ENCODE measurements at regions not wholly inside any gene's neighbourhood (a gene's known extent, or its start where the extent isn't known, plus 50 kb on each side); places are given as distances from the start of the nearest gene placed in this dataset.

DNA sequence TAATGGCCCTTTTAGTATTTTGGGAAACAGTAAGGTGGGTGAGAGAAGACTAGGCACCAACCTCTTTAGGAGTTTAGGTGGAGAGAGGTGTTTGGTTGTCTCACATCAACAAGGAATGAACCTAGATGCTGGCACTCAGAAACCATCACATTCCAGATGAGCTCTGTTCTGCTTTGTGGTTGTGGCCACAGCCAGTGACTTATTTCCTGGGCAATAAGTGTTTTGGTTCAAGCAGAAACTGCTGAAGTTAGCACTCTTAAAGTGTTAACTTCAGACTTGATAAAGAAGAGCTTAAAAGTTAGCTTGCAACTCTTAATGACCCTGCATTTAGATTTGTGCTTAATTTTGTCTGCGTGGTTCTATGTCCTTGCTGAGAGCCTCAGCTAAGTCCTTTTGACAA, 929.2 kb downstream of the SLC4A3 start:
- Mint-ChIP-seq H3K9me3 (peaks cover 11% of the 10 kb centered on the region), H3K4me3 (no peak overlapping the region), H3K27ac (ENCODE audit: unreplicated experiment) (no peak overlapping the region), H3K36me3 (ENCODE audit: low read depth) (peaks cover 3% of the 10 kb centered on the region), H3K4me1 (peaks cover 5% of the 10 kb centered on the region), H3K27me3 (ENCODE audit: low read depth) (no peaks in the 10 kb centered on the region)
- TF ChIP-seq, protein P1, sequence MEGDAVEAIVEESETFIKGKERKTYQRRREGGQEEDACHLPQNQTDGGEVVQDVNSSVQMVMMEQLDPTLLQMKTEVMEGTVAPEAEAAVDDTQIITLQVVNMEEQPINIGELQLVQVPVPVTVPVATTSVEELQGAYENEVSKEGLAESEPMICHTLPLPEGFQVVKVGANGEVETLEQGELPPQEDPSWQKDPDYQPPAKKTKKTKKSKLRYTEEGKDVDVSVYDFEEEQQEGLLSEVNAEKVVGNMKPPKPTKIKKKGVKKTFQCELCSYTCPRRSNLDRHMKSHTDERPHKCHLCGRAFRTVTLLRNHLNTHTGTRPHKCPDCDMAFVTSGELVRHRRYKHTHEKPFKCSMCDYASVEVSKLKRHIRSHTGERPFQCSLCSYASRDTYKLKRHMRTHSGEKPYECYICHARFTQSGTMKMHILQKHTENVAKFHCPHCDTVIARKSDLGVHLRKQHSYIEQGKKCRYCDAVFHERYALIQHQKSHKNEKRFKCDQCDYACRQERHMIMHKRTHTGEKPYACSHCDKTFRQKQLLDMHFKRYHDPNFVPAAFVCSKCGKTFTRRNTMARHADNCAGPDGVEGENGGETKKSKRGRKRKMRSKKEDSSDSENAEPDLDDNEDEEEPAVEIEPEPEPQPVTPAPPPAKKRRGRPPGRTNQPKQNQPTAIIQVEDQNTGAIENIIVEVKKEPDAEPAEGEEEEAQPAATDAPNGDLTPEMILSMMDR (conservative IDR thresholded peaks at IDR 0.05) = no peak
- DNase-seq (ENCODE audit: low read depth, low spot score) = no peak

DNA sequence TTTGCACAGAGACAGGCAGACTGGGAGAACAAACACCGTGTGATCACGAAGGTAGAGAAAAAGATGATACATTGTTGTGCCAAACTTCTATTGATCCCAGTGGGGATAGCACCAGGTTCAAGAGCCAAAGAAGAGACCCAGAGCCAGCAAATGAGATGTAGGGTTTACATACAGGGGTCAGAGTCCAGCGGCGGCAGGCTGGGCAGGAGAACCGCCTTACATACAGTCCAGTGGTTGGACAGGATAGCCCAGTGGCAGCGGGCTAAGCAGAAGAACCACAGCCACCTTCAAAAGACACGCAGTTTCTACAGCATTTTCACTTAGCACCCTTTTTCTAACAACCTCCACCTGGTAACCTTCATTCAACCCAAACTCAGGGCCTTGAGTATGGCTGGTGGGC, 932.8 kb downstream of the SLC4A3 start:
- H3K9me3 Mint-ChIP-seq = peaks cover 11% of the 10 kb centered on the region
- H3K36me3 Mint-ChIP-seq (ENCODE audit: low read depth) = peaks cover 3% of the 10 kb centered on the region
- H3K27me3 Mint-ChIP-seq (ENCODE audit: low read depth) = no peaks in the 10 kb centered on the region
- DNase-seq (ENCODE audit: low read depth, low spot score) = no peak
- H3K4me3 Mint-ChIP-seq = no peak overlapping the region
- TF ChIP-seq, protein P1 (conservative IDR thresholded peaks at IDR 0.05) = no peak
- no peak overlapping the region for H3K27ac Mint-ChIP-seq (ENCODE audit: unreplicated experiment)
- H3K4me1 Mint-ChIP-seq = peaks cover 5% of the 10 kb centered on the region

DNA sequence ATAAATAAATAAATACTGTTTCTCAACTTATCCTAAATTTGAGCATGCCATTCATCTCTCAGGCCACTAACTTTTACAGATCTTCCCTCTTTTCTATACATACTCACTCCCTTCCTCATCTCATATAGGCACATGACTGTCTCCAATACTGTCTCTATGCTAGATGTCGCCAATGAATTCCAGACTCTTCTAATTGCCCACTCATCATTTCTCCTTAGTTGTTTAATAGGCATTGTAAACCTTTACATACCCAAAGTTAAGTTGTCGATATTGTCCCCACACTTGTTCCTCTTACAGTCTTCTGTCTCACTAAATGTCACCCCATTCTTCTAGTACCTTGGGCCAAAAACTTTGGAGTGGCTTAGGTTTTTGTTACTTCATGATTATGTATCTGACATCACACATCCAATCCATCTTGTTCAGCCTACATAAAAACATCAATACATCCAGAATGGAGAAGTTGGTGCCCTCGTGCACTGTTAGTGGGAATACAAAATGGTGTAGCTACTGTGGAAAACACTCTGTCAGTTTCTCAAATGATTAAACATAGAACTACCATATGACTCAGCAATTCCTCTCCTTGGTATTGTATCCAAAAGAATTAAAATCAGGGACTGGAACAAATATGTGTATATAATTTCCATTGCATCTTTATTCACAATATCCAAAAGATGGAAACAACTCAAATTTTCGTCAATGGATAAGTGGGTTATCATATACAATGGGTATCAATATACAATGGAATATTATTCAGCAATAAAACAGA, 935.1 kb downstream of the SLC4A3 start:
- peaks cover 5% of the 10 kb centered on the region for H3K4me1 Mint-ChIP-seq
- no peaks in the 10 kb centered on the region for H3K27me3 Mint-ChIP-seq (ENCODE audit: low read depth)
- no peak for DNase-seq (ENCODE audit: low read depth, low spot score)

DNA sequence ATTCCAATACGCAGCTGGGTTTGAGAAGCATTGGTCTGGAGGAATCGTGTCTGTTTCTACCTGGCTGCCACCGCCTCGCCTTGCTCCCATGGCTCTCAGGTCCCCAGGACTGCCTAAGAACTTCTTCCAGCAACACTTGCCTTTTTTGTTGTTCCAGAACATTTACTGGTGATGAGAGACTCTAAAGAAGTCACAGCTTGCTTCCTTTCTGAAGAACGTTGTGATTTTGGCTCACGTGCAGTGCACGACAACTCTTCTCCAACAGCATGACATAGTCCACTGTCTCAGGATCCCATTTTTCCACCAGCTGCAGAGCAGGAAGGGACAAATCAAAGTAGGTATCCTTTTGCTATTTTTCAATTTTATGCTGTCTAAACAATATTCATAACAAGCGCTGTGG, 940.9 kb downstream of the SLC4A3 start:
- Mint-ChIP-seq H3K27me3 (ENCODE audit: low read depth) (no peaks in the 10 kb centered on the region), H3K36me3 (ENCODE audit: low read depth) (no peaks in the 10 kb centered on the region), H3K9me3 (no peaks in the 10 kb centered on the region), H3K27ac (ENCODE audit: unreplicated experiment) (no peak overlapping the region), H3K4me1 (no peaks in the 10 kb centered on the region), H3K4me3 (no peak overlapping the region)
- no peak for DNase-seq (ENCODE audit: low read depth, low spot score)
- TF ChIP-seq, protein P1 (conservative IDR thresholded peaks at IDR 0.05) = no peak

More for the DNA sequence above, 935.1 kb downstream of the SLC4A3 start:
- H3K36me3 Mint-ChIP-seq (ENCODE audit: low read depth) = peaks cover 3% of the 10 kb centered on the region
- no peak overlapping the region for H3K27ac Mint-ChIP-seq (ENCODE audit: unreplicated experiment)
- peaks cover 11% of the 10 kb centered on the region for H3K9me3 Mint-ChIP-seq
- TF ChIP-seq, protein P1 (conservative IDR thresholded peaks at IDR 0.05) = no peak
- H3K4me3 Mint-ChIP-seq = no peak overlapping the region

DNA sequence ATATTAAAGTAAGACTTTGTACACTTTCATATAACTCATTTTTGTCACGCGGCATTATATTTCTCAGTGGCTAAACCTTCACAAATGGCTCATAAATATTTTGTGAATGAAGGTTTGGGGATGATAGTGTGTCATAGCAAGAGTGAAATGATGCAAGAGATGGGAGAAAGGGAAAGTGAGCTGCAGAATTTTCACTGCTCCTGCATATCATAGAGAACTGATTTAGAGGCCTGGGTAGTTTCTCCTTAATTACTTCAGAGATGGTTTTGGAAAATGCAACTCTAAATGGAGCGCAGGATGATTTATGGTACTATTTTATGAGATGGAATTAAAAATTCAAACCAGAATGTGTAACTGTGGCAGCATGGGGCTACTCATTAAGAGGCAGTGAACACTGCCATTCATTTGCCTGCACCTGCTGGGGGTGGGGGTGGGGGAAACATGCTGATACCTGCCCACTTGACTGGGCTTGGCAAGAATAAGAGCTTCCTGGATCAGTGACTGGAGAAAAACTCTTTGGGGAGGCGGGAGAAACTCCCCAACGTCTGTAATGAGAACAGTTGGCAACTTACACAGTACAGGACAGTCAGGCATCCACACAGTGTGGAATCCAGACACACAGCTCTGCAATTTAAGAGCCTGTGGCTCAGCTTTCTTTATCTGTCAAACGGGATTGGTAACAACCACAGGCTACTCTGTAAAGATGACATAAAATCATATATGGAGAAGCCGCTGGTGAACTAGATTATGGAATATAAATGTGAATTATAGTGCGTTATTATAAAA, 941.9 kb downstream of the SLC4A3 start:
- TF ChIP-seq, protein P1 (conservative IDR thresholded peaks at IDR 0.05) = no peak
- DNase-seq (ENCODE audit: low read depth, low spot score) = no peak
- Mint-ChIP-seq H3K27ac (ENCODE audit: unreplicated experiment) (no peak overlapping the region), H3K4me1 (no peaks in the 10 kb centered on the region), H3K4me3 (no peak overlapping the region), H3K9me3 (no peaks in the 10 kb centered on the region), H3K36me3 (ENCODE audit: low read depth) (no peaks in the 10 kb centered on the region), H3K27me3 (ENCODE audit: low read depth) (no peaks in the 10 kb centered on the region)
